ENCODE measurements at regions not wholly inside any gene's neighbourhood (a gene's known extent, or its start where the extent isn't known, plus 50 kb on each side); places are given as distances from the start of the nearest gene placed in this dataset.
"Not testable (repeated sequence)": the region's sequence is repeated elsewhere in the genome, so short reads cannot be mapped to it uniquely, and the experiment has no call there.

DNA sequence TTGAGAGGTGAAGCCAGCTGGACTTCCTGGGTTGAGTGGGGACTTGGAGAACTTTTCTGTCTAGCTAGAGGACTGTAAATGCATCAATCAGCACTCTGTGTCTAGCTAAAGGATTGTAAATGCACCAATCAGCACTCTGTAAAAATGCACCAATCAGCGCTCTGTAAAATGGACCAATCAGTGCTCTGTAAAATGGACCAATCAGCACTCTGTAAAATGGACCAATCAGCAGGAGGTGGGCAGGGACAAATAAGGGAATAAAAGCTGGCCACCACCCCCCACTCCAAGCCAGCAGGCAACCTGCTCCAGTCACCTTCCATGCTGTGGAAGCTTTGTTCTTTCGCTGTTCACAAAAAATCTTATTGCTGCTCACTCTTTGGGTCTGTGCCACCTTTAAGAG lies 390.4 kb downstream of the RPS24 start:
- not testable (repeated sequence) for TF ChIP-seq CTCF (conservative IDR thresholded peaks at IDR 0.05; ENCODE audit: low read depth, low read length); EZH2 (IDR thresholded peaks at IDR 0.05; ENCODE audit: borderline replicate concordance, low read depth, low read length, poor library complexity, severe bottlenecking)
